Jurkat, Clone E6-1 (cell line): ENCODE measurements at regions not wholly inside any gene's neighbourhood (a gene's known extent, or its start where the extent isn't known, plus 50 kb on each side); places are given as distances from the start of the nearest gene placed in this dataset.

Source experiments
- DNase-seq: peaks from one replicate; pipeline ENCODE4 v3.0.0-alpha.2; 2011; ENCODE audit warnings: low read depth, low spot score
- H3K4me3 ChIP-seq: 2 replicates; pipeline ENCODE4 v1.5.1; 2011; ENCODE audit warnings: mild to moderate bottlenecking, low read length, control low read depth, moderate library complexity

- no peak for DNase-seq
- no peak overlapping the region for H3K4me3 ChIP-seq
These were observed 167.5 kb upstream of the IL12A start for GRCh38 chr3:159821110-159821509.

GRCh38 chr3:159821736-159822135 lies 166.9 kb upstream of the IL12A start:
- no peak overlapping the region for H3K4me3 ChIP-seq
- no peak for DNase-seq

- no peak overlapping the region for H3K4me3 ChIP-seq
- no peak for DNase-seq
These were observed 164.9 kb upstream of the IL12A start for GRCh38 chr3:159823780-159824179.

GRCh38 chr3:159824333-159824732 lies 164.3 kb upstream of the IL12A start:
- H3K4me3 ChIP-seq = no peak overlapping the region
- DNase-seq = no peak

GRCh38 chr3:159825216-159825854 lies 163.3 kb upstream of the IL12A start:
- no peak for DNase-seq
- H3K4me3 ChIP-seq = no peak overlapping the region

- no peak overlapping the region for H3K4me3 ChIP-seq
- peak; percentile 18 for DNase-seq
These were observed 160.1 kb upstream of the IL12A start for GRCh38 chr3:159828542-159828943.

- DNase-seq = no peak
- H3K4me3 ChIP-seq = no peak overlapping the region
These were observed 159.6 kb upstream of the IL12A start for GRCh38 chr3:159829056-159829455.

GRCh38 chr3:159829539-159830227 lies 159.0 kb upstream of the IL12A start:
- no peak for DNase-seq

GRCh38 chr3:159830523-159831154 lies 158.0 kb upstream of the IL12A start:
- no peak overlapping the region for H3K4me3 ChIP-seq
- DNase-seq = peak; percentile 6

More at GRCh38 chr3:159829539-159830227, 159.0 kb upstream of the IL12A start:
- H3K4me3 ChIP-seq = no peak overlapping the region

- DNase-seq = no peak
- no peak overlapping the region for H3K4me3 ChIP-seq
These were observed 157.2 kb upstream of the IL12A start for GRCh38 chr3:159831466-159831865.

GRCh38 chr3:159832024-159832423 lies 156.6 kb upstream of the IL12A start:
- peak; percentile 82 for DNase-seq
- H3K4me3 ChIP-seq = no peak overlapping the region

- H3K4me3 ChIP-seq = no peak overlapping the region
These were observed 153.5 kb upstream of the IL12A start for GRCh38 chr3:159835126-159835525.

GRCh38 chr3:159837725-159838124 lies 150.9 kb upstream of the IL12A start:
- DNase-seq = no peak

More at GRCh38 chr3:159835126-159835525, 153.5 kb upstream of the IL12A start:
- DNase-seq = no peak

GRCh38 chr3:159838938-159839337 lies 149.7 kb upstream of the IL12A start:
- DNase-seq = no peak
- no peak overlapping the region for H3K4me3 ChIP-seq

More at GRCh38 chr3:159837725-159838124, 150.9 kb upstream of the IL12A start:
- no peak overlapping the region for H3K4me3 ChIP-seq

GRCh38 chr3:159839561-159840379 lies 148.9 kb upstream of the IL12A start, which contains the start of gene SCHIP1:
Gene SCHIP1, plus strand, starts transcription at chr3:159839861.
- no peak within 1 kb of the TSS for H3K4me3 ChIP-seq
- no peak for DNase-seq

- no peak for DNase-seq
- H3K4me3 ChIP-seq = no peak overlapping the region
These were observed 147.8 kb upstream of the IL12A start for GRCh38 chr3:159840703-159841299.

- DNase-seq = no peak
- H3K4me3 ChIP-seq = no peak overlapping the region
These were observed 146.9 kb upstream of the IL12A start for GRCh38 chr3:159841766-159842165.

GRCh38 chr3:159843840-159844730 lies 144.6 kb upstream of the IL12A start:
- H3K4me3 ChIP-seq = no peak overlapping the region
- DNase-seq = no peak
